Erythroblast (primary cell): ENCODE measurements at regions not wholly inside any gene's neighbourhood (a gene's known extent, or its start where the extent isn't known, plus 50 kb on each side); places are given as distances from the start of the nearest gene placed in this dataset.

Source experiments
- GATA1 ChIP-seq: IDR thresholded peaks from 2 replicates; pipeline ENCODE4 v1.6.1; 2011; ENCODE audit warnings: low read depth, mild to moderate bottlenecking, control low read depth, low read length, moderate library complexity
- POLR2A ChIP-seq: IDR thresholded peaks from 2 replicates; pipeline ENCODE4 v1.6.1; 2011; ENCODE audit warnings: mild to moderate bottlenecking, low read length

DNA sequence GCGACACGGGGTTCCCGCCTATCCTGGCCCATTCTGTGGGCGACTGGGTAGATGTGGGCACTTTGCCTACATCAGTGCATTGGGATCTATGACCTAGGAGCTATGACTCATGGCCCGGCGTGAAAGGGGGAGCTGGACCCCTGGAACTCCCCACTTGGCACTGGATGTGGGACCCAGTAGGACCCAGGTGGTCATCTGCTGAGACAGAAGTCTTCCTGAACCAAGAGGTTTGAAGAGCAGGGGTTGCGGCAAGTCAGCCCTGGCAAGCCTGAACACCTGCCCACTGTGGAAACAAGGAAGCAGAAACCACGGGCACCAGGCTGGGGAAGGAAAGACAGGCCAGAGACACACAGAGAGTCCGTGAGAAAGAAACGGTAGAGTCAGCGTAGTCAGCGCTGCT is 656.7 kb downstream of the AJAP1 start:
- TF ChIP-seq POLR2A (no peak), GATA1 (no peak)
